H1 (cell line): ENCODE measurements at regions not wholly inside any gene's neighbourhood (a gene's known extent, or its start where the extent isn't known, plus 50 kb on each side); places are given as distances from the start of the nearest gene placed in this dataset.

Experiments used
- CTCF ChIP-seq, 3 experiments: IDR thresholded peaks; 1 replicate in 2 of 3; 2 replicates in 1 of 3; pipeline versions ENCODE4 v1.5.1 to v1.6.1; 2011; ENCODE audit warnings: low read length in 3 of 3, mild to moderate bottlenecking in 3 of 3, inconsistent platforms in 2 of 3, low read depth in 1 of 3, moderate library complexity in 1 of 3; ENCODE audit not compliant: insufficient read depth in 1 of 3; ENCODE audit errors: control extremely low read depth in 1 of 3
- EP300 ChIP-seq, 2 experiments: IDR thresholded peaks; 1 replicate in 1 of 2; 2 replicates in 1 of 2; pipeline ENCODE4 v1.6.1; 2011 to 2012; ENCODE audit warnings: low read depth in 2 of 2, low read length in 2 of 2, mild to moderate bottlenecking in 2 of 2, borderline replicate concordance in 1 of 2, inconsistent platforms in 1 of 2, moderate library complexity in 1 of 2
- POLR2A ChIP-seq, 2 experiments: IDR thresholded peaks; 1 replicate in 1 of 2; 2 replicates in 1 of 2; pipeline ENCODE4 v1.6.1; 2011; ENCODE audit warnings: low read depth in 2 of 2, low read length in 2 of 2, mild to moderate bottlenecking in 2 of 2; ENCODE audit errors: control extremely low read depth in 1 of 2
- SIN3A ChIP-seq, 2 experiments: IDR thresholded peaks in 1 of 2; conservative IDR thresholded peaks in 1 of 2; 2 replicates each; pipeline ENCODE4 v1.6.1; 2011 to 2012; ENCODE audit warnings: low read length in 2 of 2, improper control_type of control experiment in 1 of 2, low read depth in 1 of 2, mild to moderate bottlenecking in 1 of 2
- TF ChIP-seq, protein P1 (sequence below): IDR thresholded peaks from 2 replicates; pipeline ENCODE4 v1.6.1; 2012; ENCODE audit warnings: inconsistent platforms

DNA sequence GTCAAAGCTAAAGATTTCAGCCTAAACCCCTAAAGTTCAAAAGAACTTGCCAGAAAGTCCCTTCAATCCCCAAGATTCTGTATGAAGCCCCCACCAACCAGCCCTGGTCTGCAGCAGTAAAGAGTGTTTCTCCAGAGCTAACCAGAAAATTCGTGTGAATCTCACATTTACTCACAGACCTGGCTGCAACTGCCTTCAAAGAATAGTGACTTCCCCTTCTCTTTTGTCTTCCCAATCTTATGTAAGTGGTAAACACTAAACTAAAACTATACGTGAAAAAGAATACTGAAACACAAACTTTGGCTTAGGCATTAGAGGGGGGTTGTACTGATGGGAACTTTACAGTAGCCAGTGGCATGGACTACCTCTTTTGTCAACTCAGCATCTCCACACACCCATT, 50.6 kb upstream of the SETBP1 start:
- TF ChIP-seq CTCF (IDR thresholded peaks at IDR 0.05; ENCODE audit: control extremely low read depth in 1 of 3, insufficient read depth in 1 of 3, low read depth in 1 of 3, low read length in 3 of 3) (no peak), EP300 (IDR thresholded peaks at IDR 0.05; ENCODE audit: borderline replicate concordance in 1 of 2, low read depth in 2 of 2, low read length in 2 of 2) (no peak), SIN3A (conservative IDR thresholded peaks at IDR 0.05 in 1 of 2, IDR thresholded peaks at IDR 0.05 in 1 of 2; ENCODE audit: low read depth in 1 of 2, low read length in 2 of 2) (no peak), POLR2A (IDR thresholded peaks at IDR 0.05; ENCODE audit: control extremely low read depth in 1 of 2, low read depth in 2 of 2, low read length in 2 of 2) (no peak)
- TF ChIP-seq, protein P1, sequence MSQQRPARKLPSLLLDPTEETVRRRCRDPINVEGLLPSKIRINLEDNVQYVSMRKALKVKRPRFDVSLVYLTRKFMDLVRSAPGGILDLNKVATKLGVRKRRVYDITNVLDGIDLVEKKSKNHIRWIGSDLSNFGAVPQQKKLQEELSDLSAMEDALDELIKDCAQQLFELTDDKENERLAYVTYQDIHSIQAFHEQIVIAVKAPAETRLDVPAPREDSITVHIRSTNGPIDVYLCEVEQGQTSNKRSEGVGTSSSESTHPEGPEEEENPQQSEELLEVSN: no peak
